Kidney tubule cell (primary cell): ENCODE measurements at regions not wholly inside any gene's neighbourhood (a gene's known extent, or its start where the extent isn't known, plus 50 kb on each side); places are given as distances from the start of the nearest gene placed in this dataset.

Experiments
- DNase-seq: peaks from one replicate; pipeline ENCODE4 v3.0.0-alpha.2; 2018; ENCODE audit warnings: low spot score

DNA sequence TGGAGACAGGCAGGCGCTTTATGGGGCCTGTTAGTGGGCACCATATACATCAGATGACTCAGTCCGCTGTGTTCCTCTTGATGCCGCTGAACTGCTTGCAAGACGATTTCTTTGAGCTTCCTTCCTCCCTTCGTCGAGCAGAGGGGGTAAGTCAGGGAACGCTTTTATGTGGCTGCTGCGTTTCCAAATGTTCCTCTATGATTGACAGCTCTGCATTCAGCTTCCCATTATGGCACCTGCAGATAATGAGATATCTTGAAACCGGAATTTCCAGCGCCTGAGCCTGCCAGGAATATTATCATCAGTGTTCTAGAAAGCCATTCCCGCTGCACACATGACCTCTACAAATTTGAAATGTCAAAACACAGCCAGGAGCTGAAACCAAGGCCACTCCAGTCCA is 257.0 kb downstream of the TSHZ3 start:
- no peak for DNase-seq

DNA sequence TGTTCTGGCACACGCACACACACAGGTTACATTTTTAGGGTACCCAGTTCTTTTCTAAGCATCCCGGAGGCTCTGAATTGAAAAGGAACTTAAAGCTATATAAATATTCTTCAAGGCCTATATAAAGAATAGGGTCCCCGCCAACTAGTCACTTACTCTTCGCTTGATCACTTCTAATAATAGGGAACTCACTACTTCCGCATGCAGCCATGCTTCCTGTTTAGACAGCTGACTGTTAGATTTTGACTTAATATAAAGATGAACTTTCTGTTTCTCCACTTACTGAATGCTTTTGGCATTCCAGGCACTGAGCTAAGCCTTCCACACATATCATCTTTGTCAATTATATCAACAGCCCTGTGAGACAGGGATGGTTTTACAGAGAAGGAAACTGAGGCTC is 259.6 kb downstream of the TSHZ3 start:
- DNase-seq = no peak

DNA sequence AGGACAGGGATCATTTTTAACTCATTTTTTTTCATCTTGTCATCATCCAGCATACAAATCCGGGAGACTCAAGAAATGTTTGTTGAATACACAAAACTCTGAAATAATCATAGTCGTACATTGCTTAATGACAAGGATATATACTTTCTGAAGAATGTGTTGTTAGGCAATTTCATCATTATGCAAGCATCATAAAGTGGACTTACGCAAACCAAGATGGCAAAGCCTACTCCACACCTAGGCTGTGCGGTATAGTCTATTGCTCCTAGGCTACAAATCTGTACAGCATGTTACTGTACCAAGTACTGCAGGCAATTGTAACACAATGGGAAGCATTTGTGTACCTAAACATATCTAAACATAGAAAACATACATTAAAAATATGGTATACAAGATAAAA is 264.1 kb downstream of the TSHZ3 start:
- DNase-seq = no peak

DNA sequence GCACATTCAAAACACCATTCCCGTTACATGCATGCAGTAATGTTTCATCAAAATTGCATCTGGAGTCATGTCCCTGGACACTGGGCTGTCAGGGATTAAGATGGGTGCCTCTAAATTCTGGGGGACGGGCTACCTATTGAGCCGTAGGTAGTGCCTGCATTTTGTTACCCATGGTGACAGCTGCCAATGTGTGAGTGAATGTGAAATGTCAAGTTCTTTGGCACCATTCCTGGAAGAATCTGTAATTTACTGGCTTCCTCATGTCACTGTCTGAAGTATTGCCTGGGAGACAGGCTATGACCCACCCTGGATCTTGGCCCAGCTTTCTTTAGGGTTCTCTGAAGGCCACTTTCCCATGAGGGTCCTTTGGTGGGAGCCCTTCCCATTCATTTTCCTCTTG is 266.1 kb downstream of the TSHZ3 start:
- no peak for DNase-seq

DNA sequence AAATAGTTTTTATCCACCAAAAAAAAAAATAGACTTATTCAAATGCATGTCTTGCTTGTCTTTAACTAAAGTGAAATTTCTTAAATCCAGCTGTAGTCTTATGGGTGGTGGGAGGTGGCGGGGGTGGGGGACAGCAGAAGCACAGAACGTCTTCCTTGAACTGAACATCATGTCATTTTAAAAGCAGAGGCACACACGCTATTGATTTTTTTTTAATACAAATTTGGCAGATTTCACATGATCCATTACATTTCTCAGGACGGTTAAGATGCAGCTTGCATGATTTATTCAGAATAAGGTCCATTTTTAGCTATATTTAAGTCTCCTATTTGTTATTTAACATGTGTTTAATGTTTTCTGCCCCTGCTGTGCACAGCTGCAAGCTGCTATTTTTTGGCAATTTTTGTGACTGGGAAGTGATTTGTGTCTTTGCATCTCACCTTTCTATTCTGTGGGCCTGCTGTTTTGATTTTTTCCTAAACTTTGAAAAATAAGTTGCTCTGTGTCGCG is 274.0 kb downstream of the TSHZ3 start:
- DNase-seq = no peak

DNA sequence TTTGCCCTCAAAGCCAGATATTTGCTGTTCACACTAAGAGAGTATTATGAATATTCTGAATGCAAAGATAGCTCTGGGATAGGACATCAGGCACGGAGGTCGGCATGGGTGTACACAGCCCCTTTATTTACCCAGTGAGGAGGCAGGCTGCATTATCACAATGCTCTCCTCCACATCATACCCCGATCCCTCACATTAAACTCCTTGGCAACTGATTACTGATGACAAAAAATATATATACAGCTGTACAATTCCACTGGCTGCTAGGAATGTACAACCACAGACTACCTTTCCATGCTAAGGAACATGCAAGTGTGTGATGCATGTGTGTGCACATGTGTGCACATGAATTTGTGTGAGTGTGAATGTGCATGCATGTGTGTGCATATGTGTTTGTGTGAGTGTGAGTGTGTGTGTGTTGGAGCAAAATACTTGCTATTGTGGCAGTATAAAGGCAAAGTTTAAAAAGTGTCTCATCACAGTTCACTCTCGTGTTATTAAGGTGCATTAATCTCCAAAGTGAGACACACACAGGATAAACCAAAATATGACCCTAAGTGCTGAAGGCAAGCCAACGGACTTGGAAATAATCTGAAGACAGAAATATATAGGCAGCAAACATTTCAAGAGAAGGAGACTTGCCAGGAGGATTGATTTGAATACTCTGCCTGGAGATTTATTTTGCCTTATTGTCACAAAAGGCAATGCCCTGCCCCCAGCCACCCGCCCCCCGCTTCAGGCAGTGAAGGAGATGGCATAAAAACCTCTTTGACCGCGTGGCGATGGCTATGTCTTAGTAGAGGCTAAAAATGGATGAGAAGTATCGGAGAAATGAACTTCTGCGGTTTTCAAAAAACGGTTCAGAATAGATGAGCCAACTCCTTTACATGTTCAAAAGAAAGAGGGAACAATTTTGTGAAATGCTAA is 274.8 kb downstream of the TSHZ3 start:
- no peak for DNase-seq

DNA sequence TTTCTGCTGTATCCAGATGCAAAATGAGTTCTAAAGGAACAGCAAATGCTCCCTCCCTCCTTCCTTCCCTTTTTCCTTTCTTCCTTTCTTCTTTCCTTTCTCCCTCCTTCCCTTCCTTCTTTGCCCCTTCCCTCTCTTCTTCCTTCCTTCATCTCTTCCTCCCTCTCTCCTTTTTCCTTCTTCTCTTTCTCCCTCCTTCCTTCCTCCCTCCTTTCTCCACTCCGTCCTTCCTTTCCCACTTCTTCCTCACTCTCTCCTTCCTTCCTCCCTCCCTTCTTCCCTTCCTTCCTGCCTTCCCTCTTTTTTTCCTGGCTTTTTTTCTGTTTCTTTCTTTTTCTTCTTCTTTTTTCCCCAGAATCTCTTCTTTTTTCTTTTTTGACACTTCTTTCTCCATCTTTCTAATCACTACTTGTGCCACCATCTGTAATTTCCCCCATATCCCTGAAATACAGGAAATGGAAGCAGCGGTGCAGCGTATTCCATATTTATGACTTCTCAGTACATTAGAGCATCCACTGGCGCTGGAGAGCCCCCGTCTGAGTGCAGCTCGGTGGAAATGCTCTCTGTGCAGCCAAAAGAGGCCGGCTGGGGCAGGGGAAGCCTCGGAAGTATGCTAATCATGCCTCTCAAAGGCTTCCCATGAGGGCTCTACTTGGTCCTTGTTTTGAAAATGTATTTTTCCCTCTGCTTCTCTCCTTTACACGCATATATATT is 275.6 kb downstream of the TSHZ3 start:
- DNase-seq = no peak

DNA sequence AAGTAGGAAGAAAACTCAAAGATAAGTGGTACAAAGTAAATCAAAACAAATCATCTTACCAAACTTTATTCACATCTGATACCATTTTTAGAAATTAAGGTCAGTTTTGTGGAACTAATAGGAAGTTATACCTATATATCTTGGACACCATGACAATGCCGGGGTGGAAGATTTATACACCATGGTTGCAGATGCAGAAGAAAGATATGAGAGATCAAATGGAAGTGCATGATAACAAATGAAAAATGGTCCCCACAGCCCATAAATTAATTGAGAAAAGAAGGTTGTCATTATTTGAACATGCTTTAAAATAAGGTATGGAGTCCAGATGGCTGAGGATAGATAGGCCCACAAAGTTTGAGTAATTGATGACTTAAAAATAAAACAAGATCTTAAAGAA is 276.8 kb downstream of the TSHZ3 start:
- no peak for DNase-seq

DNA sequence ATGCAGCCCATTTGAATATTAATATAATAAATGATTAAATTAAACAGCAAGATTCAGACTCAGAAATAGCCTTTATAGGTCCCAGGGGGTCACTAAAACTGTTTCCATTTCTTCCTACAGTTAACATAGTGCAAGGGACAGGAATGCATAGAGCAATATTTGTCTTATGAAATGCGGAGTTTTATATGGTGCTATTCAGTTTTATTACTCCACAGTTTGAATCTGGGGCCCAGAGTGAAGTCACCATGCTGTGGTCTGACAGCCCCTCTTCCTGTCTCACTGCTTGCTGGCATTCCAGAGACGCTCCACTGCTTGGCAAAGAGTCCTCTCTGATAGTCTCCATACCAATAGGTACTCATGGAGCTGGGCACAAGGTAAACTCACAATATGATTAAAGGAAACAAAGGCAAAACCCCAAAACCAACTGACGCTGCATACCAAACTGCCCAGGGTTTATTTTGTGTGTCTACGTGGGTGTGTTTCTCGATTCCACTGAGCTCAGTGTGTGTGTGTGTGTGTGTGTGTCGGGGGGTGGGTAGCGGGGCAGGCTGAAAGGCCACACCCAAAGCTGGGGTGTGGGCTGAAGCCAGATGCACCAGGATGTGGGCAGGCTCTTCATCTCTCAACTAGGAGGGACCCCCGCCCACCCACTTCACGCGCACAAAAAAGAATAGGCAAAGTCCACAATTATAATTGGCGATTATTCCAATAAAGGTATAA is 277.9 kb downstream of the TSHZ3 start:
- peak; percentile 20 for DNase-seq

DNA sequence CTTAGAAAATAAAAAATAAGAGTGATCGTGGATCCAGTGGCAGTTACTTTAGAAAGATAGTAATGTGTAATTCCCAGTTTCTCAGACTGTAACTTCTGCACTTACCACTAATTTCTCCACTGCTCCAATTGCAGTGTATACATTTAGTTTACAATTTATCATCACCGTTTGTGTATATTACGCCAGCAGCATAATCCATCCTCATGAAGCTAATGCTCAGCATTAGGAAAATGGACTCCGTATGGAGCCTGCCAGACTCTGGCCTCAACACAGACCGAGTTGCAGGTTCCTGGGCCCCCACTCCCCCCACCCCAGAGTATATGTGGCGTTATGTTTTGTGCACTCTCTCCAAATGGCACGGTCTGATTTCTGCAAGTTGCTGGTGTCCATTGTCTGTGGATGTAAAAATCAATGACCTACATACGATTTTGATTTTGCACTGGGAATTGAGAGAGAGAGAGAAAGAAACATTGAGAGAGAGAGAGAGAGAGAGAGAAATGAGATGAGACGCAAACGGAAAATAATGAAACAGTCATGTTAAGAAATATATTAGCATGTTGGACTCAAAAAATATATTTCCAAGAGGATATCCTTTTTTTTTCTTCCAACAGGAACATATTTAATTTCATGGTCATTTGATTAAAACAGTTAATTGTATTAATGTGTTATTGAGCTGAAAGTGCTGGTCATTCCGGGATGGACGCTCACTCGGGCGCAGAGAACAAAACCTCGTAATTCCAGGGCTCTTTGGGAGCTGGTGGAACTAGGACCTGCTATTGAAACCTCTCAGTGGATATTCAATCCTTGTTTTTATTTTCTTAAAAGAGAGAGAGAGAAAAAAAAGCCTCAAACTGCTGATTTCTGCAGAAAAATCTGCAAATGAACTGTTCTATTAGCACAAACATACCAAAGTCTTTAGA is 278.8 kb downstream of the TSHZ3 start:
- no peak for DNase-seq

DNA sequence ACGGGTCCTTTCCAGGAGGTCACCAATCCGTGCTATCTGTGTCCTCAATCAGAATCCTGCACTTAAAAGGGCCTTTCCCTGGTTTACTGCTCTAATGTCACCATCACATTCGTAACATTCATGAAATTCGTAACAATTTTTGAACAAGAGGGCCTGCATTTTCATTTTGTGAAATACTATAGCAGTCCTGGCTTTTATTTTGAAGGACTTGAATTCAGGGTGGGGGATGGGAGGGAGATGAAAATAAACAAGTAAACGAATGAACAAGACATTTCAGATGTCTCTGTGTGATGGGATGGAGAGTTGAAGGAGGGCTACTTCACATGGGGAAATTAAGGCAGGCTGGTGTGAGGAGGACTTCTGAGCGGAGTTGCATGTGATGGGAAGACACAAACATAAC is 281.0 kb downstream of the TSHZ3 start:
- DNase-seq = no peak

DNA sequence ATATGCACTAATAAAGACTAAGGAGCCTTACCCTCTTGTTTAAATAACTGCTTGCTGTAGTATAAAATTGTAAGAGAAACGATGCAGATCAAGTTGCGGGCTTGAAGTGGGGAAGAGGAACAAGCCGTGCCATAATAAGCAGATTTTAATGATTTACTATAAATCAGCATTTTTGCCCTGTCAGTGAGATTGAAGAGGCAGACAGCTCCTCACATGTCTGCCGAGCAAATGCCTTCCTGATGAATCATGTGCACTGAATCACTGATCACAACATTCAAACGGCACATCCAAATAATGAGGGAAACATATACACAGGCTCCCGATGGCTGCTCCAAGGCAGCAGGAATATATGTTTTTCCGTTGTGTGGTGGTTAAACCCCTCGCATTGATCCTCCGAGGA is 282.9 kb downstream of the TSHZ3 start:
- peak; percentile 91 for DNase-seq

DNA sequence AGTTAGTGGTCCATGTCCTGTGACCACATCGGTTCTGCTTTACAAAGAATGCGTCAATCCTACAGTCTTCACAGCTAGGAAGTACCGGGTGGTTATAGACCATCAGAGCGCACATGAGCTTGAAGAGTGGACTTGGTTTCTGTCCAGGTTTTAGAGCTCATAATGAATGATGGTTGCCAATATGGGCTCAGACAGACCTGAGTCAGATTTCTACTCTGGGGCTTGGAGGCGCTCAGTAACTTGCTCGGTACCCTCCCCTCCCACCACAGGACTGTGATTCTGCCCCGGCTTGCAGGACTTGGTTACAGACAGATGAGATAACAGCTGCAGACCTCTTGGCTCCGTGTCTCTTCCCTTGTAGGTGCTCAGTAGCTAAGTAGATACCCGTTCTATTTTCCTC is 284.7 kb downstream of the TSHZ3 start:
- DNase-seq = peak; percentile 83

DNA sequence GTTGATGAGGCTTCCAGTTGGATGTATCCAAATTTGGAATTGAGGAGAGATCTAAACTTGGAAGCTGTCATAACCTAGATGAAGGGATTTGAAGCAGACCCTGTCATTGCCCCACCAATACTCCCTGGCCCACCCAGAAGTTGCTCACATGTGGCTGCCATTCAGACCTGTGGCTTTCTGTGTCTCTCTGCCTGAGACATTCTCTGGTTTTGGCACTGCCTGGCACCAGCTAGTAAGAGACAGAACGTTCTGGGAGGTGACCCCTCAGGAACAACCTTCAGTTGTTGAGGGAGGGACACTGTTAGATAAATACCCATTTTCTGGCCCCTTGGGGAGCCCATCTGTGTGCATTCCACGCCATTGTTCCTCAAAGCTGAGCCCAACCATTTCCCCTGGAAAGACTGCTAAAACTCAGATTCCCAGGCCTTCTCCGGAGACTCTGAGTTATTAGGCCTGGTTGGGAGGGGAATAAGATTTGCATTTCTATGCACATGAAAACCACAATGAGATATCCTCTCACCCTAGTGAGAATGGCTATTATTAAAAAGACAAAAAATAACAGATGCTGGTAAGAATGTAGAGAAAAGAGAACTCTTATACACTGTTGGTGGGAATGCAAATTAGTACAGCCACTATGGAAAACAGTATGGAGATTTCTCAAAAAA is 290.4 kb downstream of the TSHZ3 start:
- DNase-seq = no peak

DNA sequence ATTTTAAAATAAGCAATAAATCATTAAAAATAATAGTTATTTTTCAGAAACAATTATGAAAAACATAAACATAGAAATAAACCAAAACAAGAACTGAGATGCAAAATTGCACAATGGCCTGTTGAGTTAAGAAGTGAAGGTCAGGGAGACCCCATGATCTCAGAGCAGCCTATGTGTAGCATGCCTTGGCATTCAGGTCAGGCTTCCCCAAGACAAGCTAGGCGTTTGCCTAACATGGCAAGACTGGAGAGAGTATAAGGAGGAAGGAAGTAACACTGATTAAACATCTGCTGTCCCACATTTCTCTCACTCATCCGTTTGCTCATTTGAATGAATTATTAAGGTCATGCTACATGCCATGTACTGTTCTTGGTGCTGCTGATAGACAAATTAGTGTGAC is 291.8 kb downstream of the TSHZ3 start:
- DNase-seq = no peak

DNA sequence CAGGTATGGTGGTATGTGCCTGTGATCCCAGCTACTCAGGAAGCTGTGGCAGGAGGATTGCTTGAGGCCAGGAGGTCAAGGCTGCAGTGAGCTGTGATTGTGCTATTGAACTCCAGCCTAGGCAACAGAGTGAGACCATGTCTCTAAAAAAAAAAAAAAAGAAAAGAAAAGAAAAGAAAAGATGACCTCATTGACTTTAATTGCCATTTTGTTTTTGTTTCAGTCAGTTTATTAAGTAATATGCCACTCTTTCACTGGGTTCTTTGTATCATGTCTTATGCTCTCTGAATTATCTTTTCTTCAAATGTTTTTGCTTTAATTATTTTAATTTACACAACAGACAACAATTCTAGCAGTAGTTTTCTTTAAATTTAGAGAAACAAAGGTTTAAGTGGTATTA is 293.8 kb downstream of the TSHZ3 start:
- peak; percentile 3 for DNase-seq

DNA sequence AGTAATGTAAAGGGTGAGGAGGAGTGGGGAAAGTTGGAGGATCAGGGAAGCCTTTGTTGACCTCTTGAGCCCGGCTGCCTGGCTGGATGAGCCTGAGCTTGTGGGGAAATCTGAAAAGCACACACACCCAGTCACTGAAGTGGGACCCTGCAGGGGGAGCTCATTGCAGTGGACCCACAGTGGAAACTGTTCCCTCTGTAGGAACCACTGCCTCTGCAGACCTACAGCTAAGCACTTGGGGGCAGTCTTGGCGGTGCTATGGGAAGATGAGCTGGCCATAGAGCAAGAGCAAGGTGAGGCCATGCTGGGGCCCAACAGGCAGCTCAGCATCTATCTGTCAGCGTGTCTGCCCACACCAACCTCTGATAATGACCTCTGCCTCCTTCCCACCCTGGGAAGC is 294.8 kb downstream of the TSHZ3 start:
- DNase-seq = peak; percentile 56

DNA sequence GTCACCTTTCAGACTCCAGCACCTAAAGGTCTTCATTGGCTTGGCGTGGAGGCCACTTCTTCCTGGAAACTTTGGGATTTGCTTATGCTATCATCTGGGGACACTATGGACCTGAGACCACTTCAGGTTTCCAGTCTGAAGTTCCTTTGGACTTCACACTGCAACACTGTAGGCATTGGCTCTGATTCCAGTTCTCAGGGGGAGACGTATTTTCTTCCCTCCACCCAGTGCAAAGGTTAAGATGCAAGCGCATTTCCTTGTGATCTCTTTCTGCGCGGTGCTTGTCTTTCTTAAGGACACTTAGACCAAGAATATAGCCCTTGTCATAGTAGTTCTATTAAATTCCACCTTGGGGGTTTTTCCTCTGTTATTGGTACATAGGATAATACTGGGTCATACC is 299.8 kb downstream of the TSHZ3 start:
- no peak for DNase-seq

DNA sequence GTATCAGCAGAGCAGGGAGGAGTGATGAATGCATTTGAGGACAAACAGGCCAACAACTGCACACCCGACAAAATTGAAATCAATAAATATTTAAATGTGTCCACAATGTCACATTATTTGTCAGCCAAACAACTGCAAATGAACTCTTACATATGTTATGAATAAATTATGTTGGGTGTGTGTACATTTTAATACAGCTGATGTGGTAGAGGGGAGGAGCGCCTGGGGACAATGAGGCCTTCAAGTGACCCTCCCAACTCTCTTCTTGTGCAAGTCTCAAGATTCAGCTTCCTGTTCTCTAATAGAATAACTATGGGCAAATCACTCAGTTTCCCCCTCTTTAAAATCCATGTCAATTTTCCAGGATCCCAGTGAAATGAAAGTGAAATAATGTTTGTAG is 303.2 kb downstream of the TSHZ3 start:
- DNase-seq = no peak

DNA sequence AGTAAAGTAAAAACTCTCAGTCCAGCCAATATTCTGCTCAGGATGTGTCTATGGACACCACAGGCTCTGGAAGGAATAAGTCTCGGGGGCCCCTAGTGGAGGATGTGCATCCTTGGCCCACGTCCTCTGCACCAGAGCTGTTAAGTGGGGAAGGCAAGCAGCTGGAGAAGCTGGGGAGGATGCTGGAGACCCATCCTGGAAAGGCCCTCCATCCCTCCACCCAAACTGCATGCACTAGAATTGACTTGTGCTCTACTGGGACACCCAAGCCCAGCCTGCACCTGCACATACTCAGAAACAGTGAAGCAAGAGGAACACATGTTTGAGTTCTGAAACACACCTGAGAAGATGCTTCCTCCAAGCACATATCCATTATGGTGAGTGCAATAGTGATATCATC is 307.8 kb downstream of the TSHZ3 start:
- DNase-seq = no peak

DNA sequence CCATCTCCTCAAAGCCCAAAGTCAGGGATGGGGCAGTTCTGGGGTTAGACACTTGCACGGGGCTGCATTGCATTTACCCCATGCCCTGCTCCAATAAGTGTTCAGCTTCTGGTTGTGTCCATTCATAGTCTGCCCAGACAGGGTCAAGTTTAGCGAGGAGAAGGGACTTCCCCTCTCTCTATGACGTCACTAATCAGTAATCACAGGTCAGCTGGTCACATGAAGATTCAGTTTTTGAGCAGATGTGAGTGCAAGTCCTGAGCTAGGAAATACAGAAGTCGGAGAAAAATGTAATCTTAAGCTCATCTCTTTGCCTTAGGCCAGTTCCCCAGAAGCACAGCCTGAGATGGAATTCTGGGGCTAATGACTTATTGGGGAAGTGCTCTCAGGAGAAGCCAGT is 310.1 kb downstream of the TSHZ3 start:
- no peak for DNase-seq
